Loucy (cell line): ENCODE measurements at regions not wholly inside any gene's neighbourhood (a gene's known extent, or its start where the extent isn't known, plus 50 kb on each side); places are given as distances from the start of the nearest gene placed in this dataset.

Experiments used
- EZH2phosphoT487 ChIP-seq: fragments of 200-600 bp; IDR thresholded peaks from 2 replicates; pipeline ENCODE4 v1.6.1; 2018; ENCODE audit warnings: antibody characterized with exemption, mild to moderate bottlenecking, moderate library complexity, borderline replicate concordance
- TF ChIP-seq, protein P1 (sequence below): fragments of 200-600 bp; sonication (generic); conservative IDR thresholded peaks from 2 replicates; pipeline ENCODE4 v1.5.1; 2014; ENCODE audit warnings: mild to moderate bottlenecking, antibody characterized with exemption, low read length

DNA sequence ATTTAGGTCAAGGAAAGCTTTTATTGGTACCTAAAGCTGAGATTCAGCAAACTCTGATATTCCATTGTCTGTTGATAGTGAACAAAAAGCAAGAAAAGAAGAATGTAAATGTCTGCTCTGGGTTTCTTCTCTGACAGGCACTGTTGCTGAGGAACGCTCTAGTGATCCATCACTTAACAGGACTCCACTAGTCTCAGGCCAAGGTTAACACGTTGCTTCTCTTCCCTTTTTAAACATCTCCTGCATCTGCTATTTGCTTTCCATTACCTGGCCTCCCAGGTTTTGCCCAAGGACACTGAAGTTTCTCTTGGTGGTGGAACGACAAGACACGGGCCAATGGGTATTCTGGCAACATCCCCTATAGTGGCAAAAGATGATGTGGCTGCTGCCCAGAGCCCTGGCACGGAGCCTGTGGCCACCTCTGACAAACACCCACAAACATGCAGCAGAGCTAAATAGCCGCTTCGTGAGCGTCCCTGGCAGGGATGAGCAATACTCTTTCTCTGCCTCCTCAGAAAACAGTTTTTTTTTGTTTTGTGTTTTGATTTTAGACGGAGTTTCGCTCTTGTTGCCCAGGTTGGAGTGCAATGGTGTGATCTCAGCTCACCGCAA, 97.8 kb upstream of the AKAP13 start:
- TF ChIP-seq, protein P1, sequence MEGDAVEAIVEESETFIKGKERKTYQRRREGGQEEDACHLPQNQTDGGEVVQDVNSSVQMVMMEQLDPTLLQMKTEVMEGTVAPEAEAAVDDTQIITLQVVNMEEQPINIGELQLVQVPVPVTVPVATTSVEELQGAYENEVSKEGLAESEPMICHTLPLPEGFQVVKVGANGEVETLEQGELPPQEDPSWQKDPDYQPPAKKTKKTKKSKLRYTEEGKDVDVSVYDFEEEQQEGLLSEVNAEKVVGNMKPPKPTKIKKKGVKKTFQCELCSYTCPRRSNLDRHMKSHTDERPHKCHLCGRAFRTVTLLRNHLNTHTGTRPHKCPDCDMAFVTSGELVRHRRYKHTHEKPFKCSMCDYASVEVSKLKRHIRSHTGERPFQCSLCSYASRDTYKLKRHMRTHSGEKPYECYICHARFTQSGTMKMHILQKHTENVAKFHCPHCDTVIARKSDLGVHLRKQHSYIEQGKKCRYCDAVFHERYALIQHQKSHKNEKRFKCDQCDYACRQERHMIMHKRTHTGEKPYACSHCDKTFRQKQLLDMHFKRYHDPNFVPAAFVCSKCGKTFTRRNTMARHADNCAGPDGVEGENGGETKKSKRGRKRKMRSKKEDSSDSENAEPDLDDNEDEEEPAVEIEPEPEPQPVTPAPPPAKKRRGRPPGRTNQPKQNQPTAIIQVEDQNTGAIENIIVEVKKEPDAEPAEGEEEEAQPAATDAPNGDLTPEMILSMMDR, result no peak
- TF ChIP-seq EZH2phosphoT487, result no peak
